ENCODE measurements at regions not wholly inside any gene's neighbourhood (a gene's known extent, or its start where the extent isn't known, plus 50 kb on each side); places are given as distances from the start of the nearest gene placed in this dataset. TPM values are rescaled to one million over a fixed set of nuclear protein-coding genes. Genes with fewer than 3 reads are reported as not detected.

DNA sequence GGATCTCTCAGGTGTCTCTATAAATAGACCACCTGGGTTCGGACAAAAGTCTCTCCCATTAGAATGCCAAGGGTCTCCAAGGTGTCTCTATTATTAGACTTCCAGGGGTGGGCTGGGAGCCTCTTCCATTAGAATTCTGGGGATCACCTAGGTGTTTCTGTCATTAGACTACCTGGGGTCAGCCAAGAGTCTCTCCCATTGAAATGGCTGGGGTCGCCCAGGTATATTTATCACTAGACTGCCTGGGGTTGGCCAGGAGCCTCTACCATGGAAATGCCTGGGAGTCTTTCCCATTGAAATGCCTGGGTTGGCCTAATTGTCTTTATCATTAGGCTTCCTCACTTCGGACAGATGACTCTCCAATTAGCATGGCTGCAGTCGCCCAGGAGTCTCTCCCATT lies 1565.5 kb downstream of the UQCRFS1 start:
- H3K36me3 ChIP-seq = no peaks in the 10 kb centered on the region
- no peaks in the 10 kb centered on the region for H3K27me3 ChIP-seq
- H3K4me3 ChIP-seq = no peak overlapping the region
- DNase-seq (ENCODE audit: extremely low spot score in 2 of 2) = peak in 1 of 2 donors; percentile 52
- no peaks in the 10 kb centered on the region for H3K4me1 ChIP-seq
- TF ChIP-seq POLR2A (IDR thresholded peaks at IDR 0.05) (no peak), POLR2AphosphoS5 (IDR thresholded peaks at IDR 0.05; ENCODE audit: insufficient read depth in 1 of 2, low read depth in 1 of 2) (no peak), CTCF (IDR thresholded peaks at IDR 0.05) (no peak)
- no peaks in the 10 kb centered on the region for H3K9me3 ChIP-seq
- H3K27ac ChIP-seq = no peak overlapping the region
- intact Hi-C loops (cut with DNase I) = no loop called here

DNA sequence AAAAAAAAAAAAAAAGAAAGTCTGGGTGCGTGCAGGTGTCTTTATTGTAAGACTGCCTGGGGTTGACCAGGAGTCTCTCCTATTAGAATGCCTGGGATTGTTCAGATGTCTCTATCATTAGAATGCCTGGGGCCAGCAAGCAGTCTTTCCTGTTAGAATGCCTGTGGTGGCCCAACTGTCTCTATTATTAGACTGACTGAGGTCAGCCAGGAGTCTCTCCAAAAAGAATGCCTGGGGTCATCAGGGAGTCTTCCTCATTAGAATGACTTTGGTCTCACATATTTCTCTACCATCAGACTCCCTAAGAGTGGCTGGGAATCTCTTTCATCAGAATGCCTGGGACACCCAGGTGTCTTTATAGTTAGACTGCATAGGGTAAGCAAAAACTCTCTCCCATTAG lies 1577.5 kb downstream of the UQCRFS1 start:
- Histone ChIP-seq H3K9me3 (no peaks in the 10 kb centered on the region), H3K27ac (no peak overlapping the region), H3K36me3 (no peaks in the 10 kb centered on the region), H3K27me3 (no peaks in the 10 kb centered on the region), H3K4me3 (no peak overlapping the region), H3K4me1 (no peaks in the 10 kb centered on the region)
- TF ChIP-seq POLR2AphosphoS5 (IDR thresholded peaks at IDR 0.05; ENCODE audit: insufficient read depth in 1 of 2, low read depth in 1 of 2) (no peak), CTCF (IDR thresholded peaks at IDR 0.05) (no peak), POLR2A (IDR thresholded peaks at IDR 0.05) (no peak)
- intact Hi-C loops (cut with DNase I) = no loop called here
- DNase-seq (ENCODE audit: extremely low spot score in 2 of 2) = no peak

DNA sequence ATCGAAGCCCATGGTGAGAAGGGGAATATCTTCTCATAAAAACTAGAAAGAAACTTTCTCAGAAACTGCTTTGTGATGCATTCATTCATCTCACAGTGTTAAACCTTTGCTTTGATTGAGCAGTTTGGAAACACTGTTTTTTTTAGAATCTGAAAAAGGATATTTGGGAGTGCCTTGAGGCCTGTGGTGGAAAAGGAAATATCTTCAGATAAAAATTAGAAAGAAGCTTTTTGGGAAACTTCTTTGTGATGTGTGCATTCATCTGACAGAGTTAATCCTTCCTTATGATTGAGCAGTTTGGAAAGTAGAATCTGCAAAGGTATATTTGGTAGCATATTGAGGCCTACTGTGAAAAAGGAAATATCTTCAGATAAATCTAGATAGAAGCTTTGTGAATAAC lies 1594.9 kb downstream of the UQCRFS1 start:
- TF ChIP-seq POLR2AphosphoS5 (IDR thresholded peaks at IDR 0.05; ENCODE audit: insufficient read depth in 1 of 2, low read depth in 1 of 2) = no peak
- TF ChIP-seq CTCF (IDR thresholded peaks at IDR 0.05) = no peak
- TF ChIP-seq POLR2A (IDR thresholded peaks at IDR 0.05) = no peak

GRCh38 chr19:27580906-27581305 lies 1632.0 kb downstream of the UQCRFS1 start:
- H3K27me3 ChIP-seq = no peaks in the 10 kb centered on the region
- no peak overlapping the region for H3K27ac ChIP-seq
- DNase-seq (ENCODE audit: extremely low spot score in 2 of 2) = no peak
- peaks cover 2% of the 10 kb centered on the region for H3K9me3 ChIP-seq
- intact Hi-C loops (cut with DNase I) = no loop called here
- TF ChIP-seq POLR2A (IDR thresholded peaks at IDR 0.05) (no peak), CTCF (IDR thresholded peaks at IDR 0.05) (no peak), POLR2AphosphoS5 (IDR thresholded peaks at IDR 0.05; ENCODE audit: insufficient read depth in 1 of 2, low read depth in 1 of 2) (no peak)
- no peaks in the 10 kb centered on the region for H3K4me1 ChIP-seq
- no peak overlapping the region for H3K4me3 ChIP-seq
- H3K36me3 ChIP-seq = no peaks in the 10 kb centered on the region

More for the DNA sequence above, 1594.9 kb downstream of the UQCRFS1 start:
- no peaks in the 10 kb centered on the region for H3K36me3 ChIP-seq
- H3K27me3 ChIP-seq = no peaks in the 10 kb centered on the region
- no peak overlapping the region for H3K27ac ChIP-seq
- peaks cover 17% of the 10 kb centered on the region for H3K9me3 ChIP-seq
- H3K4me3 ChIP-seq = no peak overlapping the region
- intact Hi-C loops (cut with DNase I) = no loop called here
- no peak for DNase-seq (ENCODE audit: extremely low spot score in 2 of 2)
- no peaks in the 10 kb centered on the region for H3K4me1 ChIP-seq

Small RNAs in the stretch of these regions (small RNA-seq; reads per million reads assigned to genes)
- not detected for gene AC006504.6
- gene RNA5SP470 = not detected

Measured in vagina (tissue), 2 donors.